WTC11 (cell line): ENCODE measurements at regions not wholly inside any gene's neighbourhood (a gene's known extent, or its start where the extent isn't known, plus 50 kb on each side); places are given as distances from the start of the nearest gene placed in this dataset.
A peak's percentile ranks its signal among the peaks of the same experiment; 100 is the strongest.

Experiments used
- ATAC-seq: fragments of 200-7000 bp; cut with Tn5 transposase; 2 replicates; pipeline ENCODE4 v1.10.0; 2021; ENCODE audit warnings: mild to moderate bottlenecking, moderate library complexity
- CTCF ChIA-PET: fragments of 300-600 bp; sonication (Branson Sonifier 250); formaldehyde crosslinking; loops from one replicate; lab custom pipeline; 2021; ENCODE audit warnings: antibody characterized with exemption; lab: Charles Lee
- POLR2A ChIA-PET: fragments of 350-600 bp; sonication (Branson Sonifier 250); formaldehyde crosslinking; loops from one replicate; lab custom pipeline; 2021; ENCODE audit warnings: antibody characterized with exemption; lab: Charles Lee
- DNase-seq: peaks from one replicate; pipeline ENCODE4 v3.0.0; 2021; ENCODE audit warnings: low spot score
- H3K27ac Mint-ChIP-seq: 2 replicates; pipeline ENCODE4 v1.8.0; 2021; ENCODE audit warnings: mixed read lengths
- H3K27me3 Mint-ChIP-seq: 2 replicates; pipeline ENCODE4 v1.8.0; 2021; ENCODE audit warnings: low read depth, mild to moderate bottlenecking, moderate library complexity, mixed read lengths
- H3K36me3 Mint-ChIP-seq: 2 replicates; pipeline ENCODE4 v1.8.0; 2021; ENCODE audit warnings: mixed read lengths
- H3K4me1 Mint-ChIP-seq: 2 replicates; pipeline ENCODE4 v1.8.0; 2022; ENCODE audit warnings: mixed read lengths
- H3K4me3 Mint-ChIP-seq: 2 replicates; pipeline ENCODE4 v1.8.0; 2021; ENCODE audit warnings: mild to moderate bottlenecking, moderate library complexity, mixed read lengths
- H3K9me3 Mint-ChIP-seq: 2 replicates; pipeline ENCODE4 v1.8.0; 2021; ENCODE audit warnings: mixed read lengths
- CBFB ChIP-seq: sonication (generic); formaldehyde crosslinking; IDR thresholded peaks from 2 replicates; pipeline ENCODE4 v1.8.1; 2022; ENCODE audit warnings: mild to moderate bottlenecking, low read depth, missing genetic modification reagents
- CREB1 ChIP-seq: sonication (generic); formaldehyde crosslinking; IDR thresholded peaks from 2 replicates; pipeline ENCODE4 v1.8.0; 2023; ENCODE audit warnings: mild to moderate bottlenecking, missing genetic modification reagents
- CREM ChIP-seq: sonication (generic); formaldehyde crosslinking; IDR thresholded peaks from 2 replicates; pipeline ENCODE4 v1.8.1; 2022; ENCODE audit warnings: mild to moderate bottlenecking, missing genetic modification reagents, moderate library complexity
- GABPB1 ChIP-seq: sonication (generic); formaldehyde crosslinking; IDR thresholded peaks from 2 replicates; pipeline ENCODE4 v1.8.1; 2023; ENCODE audit warnings: mild to moderate bottlenecking, missing genetic modification reagents
- NFYB ChIP-seq: sonication (generic); formaldehyde crosslinking; conservative IDR thresholded peaks from 2 replicates; pipeline ENCODE4 v1.8.0; 2022; ENCODE audit warnings: low read depth, missing genetic modification reagents
- OVOL2 ChIP-seq: fragments of 250-450 bp; sonication (Bioruptor Pico); IDR thresholded peaks from 2 replicates; pipeline ENCODE4 v1.9.0; 2021; ENCODE audit warnings: mild to moderate bottlenecking, borderline replicate concordance
- SMAD4 ChIP-seq: sonication (generic); formaldehyde crosslinking; IDR thresholded peaks from 2 replicates; pipeline ENCODE4 v1.8.0; 2022; ENCODE audit warnings: mild to moderate bottlenecking, missing genetic modification reagents
- TCF7 ChIP-seq: sonication (generic); formaldehyde crosslinking; IDR thresholded peaks from 2 replicates; pipeline ENCODE4 v1.8.0; 2022; ENCODE audit warnings: mild to moderate bottlenecking, low read depth, missing genetic modification reagents, moderate library complexity
- ZNF138 ChIP-seq: sonication (generic); formaldehyde crosslinking; conservative IDR thresholded peaks from 2 replicates; pipeline ENCODE4 v1.8.1; 2022; ENCODE audit warnings: mild to moderate bottlenecking, moderate library complexity, missing genetic modification reagents
- TF ChIP-seq, protein P1 (sequence below): fragments of 200-600 bp; IDR thresholded peaks from 2 replicates; pipeline ENCODE4 v1.8.0; 2022; ENCODE audit warnings: antibody characterized with exemption
- TF ChIP-seq, protein P2 (sequence below): fragments of 250-450 bp; sonication (Bioruptor Pico); IDR thresholded peaks from 2 replicates; pipeline ENCODE4 v1.9.0; 2021; ENCODE audit warnings: mild to moderate bottlenecking, borderline replicate concordance
- TF ChIP-seq, protein P3 (sequence below): fragments of 250-450 bp; sonication (Bioruptor Pico); IDR thresholded peaks from 2 replicates; pipeline ENCODE4 v1.9.0; 2021; ENCODE audit warnings: mild to moderate bottlenecking
- TF ChIP-seq, protein P4 (sequence below): sonication (generic); formaldehyde crosslinking; IDR thresholded peaks from 2 replicates; pipeline ENCODE4 v1.8.1; 2023; ENCODE audit warnings: mild to moderate bottlenecking, missing genetic modification reagents, moderate library complexity
- TF ChIP-seq, protein P5 (sequence below): sonication (generic); formaldehyde crosslinking; IDR thresholded peaks from 2 replicates; pipeline ENCODE4 v1.8.0; 2022; ENCODE audit warnings: mild to moderate bottlenecking, missing genetic modification reagents
- TF ChIP-seq, protein P6 (sequence below): sonication (generic); formaldehyde crosslinking; IDR thresholded peaks from 2 replicates; pipeline ENCODE4 v1.8.1; 2023; ENCODE audit warnings: mild to moderate bottlenecking, moderate library complexity, missing genetic modification reagents

DNA sequence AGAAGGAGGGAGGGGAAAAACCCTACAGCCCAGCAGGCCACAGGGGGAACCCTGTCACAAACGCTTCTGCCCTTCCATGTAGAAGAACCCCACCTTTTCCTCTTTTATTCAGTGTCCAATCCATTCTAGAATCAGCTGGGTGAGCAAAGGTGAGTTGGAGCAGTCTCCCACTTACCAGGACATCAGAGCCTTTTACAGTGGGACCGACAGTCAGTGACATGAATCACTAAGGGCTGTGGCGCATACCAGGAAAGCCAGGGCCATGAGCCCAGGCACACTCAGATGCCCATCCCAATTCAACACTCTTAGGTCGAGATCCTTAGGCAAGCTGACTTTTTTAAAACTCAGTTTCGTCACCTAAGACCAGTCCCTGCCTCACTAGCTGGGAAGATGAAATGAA, 146.1 kb downstream of the AQP9 start (continued):
- TF ChIP-seq CBFB (CRISPR knock-in tag) (no peak), TCF7 (CRISPR knock-in tag) (no peak), GABPB1 (CRISPR knock-in tag) (no peak), SMAD4 (CRISPR knock-in tag) (no peak)
- TF ChIP-seq, protein P1, sequence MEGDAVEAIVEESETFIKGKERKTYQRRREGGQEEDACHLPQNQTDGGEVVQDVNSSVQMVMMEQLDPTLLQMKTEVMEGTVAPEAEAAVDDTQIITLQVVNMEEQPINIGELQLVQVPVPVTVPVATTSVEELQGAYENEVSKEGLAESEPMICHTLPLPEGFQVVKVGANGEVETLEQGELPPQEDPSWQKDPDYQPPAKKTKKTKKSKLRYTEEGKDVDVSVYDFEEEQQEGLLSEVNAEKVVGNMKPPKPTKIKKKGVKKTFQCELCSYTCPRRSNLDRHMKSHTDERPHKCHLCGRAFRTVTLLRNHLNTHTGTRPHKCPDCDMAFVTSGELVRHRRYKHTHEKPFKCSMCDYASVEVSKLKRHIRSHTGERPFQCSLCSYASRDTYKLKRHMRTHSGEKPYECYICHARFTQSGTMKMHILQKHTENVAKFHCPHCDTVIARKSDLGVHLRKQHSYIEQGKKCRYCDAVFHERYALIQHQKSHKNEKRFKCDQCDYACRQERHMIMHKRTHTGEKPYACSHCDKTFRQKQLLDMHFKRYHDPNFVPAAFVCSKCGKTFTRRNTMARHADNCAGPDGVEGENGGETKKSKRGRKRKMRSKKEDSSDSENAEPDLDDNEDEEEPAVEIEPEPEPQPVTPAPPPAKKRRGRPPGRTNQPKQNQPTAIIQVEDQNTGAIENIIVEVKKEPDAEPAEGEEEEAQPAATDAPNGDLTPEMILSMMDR: no peak
- TF ChIP-seq, protein P2, sequence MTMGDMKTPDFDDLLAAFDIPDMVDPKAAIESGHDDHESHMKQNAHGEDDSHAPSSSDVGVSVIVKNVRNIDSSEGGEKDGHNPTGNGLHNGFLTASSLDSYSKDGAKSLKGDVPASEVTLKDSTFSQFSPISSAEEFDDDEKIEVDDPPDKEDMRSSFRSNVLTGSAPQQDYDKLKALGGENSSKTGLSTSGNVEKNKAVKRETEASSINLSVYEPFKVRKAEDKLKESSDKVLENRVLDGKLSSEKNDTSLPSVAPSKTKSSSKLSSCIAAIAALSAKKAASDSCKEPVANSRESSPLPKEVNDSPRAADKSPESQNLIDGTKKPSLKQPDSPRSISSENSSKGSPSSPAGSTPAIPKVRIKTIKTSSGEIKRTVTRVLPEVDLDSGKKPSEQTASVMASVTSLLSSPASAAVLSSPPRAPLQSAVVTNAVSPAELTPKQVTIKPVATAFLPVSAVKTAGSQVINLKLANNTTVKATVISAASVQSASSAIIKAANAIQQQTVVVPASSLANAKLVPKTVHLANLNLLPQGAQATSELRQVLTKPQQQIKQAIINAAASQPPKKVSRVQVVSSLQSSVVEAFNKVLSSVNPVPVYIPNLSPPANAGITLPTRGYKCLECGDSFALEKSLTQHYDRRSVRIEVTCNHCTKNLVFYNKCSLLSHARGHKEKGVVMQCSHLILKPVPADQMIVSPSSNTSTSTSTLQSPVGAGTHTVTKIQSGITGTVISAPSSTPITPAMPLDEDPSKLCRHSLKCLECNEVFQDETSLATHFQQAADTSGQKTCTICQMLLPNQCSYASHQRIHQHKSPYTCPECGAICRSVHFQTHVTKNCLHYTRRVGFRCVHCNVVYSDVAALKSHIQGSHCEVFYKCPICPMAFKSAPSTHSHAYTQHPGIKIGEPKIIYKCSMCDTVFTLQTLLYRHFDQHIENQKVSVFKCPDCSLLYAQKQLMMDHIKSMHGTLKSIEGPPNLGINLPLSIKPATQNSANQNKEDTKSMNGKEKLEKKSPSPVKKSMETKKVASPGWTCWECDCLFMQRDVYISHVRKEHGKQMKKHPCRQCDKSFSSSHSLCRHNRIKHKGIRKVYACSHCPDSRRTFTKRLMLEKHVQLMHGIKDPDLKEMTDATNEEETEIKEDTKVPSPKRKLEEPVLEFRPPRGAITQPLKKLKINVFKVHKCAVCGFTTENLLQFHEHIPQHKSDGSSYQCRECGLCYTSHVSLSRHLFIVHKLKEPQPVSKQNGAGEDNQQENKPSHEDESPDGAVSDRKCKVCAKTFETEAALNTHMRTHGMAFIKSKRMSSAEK: no peak
- TF ChIP-seq, protein P3, sequence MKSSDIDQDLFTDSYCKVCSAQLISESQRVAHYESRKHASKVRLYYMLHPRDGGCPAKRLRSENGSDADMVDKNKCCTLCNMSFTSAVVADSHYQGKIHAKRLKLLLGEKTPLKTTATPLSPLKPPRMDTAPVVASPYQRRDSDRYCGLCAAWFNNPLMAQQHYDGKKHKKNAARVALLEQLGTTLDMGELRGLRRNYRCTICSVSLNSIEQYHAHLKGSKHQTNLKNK (CRISPR knock-in tag): no peak

DNA sequence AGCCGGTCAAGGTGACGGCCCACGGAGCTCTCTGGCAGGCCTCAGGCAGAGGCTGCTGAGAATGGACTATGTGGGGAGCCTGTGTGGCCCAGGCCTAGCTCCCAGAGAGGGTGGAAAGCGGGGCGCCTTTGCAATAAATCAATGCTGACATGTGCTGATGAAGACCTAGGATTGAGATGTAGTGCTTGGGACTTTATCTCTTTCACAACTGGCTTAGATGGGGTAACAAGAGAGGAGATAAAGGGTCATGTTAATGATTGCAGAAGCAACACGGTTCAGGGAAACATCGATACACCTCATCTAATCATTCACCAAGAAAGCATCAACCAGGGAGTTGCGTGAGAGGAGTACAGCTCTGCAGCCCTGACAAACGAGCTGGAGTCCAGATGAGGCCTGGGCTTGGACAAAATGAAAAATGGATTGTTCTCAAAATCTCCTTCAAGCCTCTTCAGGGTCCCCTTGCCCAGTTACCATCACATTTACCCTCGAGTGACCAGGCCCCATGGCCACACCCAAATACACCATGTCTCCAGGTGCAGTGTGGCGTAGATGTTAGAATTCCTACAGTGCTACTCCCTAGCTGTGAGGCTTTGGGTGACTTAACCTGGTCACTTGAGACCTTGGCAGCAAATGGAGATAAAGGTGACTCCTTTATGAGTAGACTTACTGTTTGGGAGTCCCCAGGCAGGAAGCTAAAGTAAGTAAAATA, 146.4 kb upstream of the LIPC start:
- ChIA-PET POLR2A (no interaction called here), CTCF (interaction anchor here (1.4 kb wide), 1 partner anchor 16 kb away, joined by 5 read pairs; no protein-coding TSS in a partner anchor)
- Mint-ChIP-seq H3K4me3 (no peak overlapping the region), H3K9me3 (0 out of 2 replicates have a peak, but pooled peaks cover 3% of the 10 kb centered on the region), H3K36me3 (no peaks in the 10 kb centered on the region), H3K4me1 (peaks cover 14% of the 10 kb centered on the region), H3K27ac (no peak overlapping the region), H3K27me3 (no peaks in the 10 kb centered on the region)
- DNase-seq (no peak), ATAC-seq (no peak)
- no peak for TF ChIP-seq ZNF138
- TF ChIP-seq CREB1: no peak
- peak; percentile 54; the same call in 1 of the 2 replicates for TF ChIP-seq GABPB1 (CRISPR knock-in tag)
- TF ChIP-seq, protein P4, sequence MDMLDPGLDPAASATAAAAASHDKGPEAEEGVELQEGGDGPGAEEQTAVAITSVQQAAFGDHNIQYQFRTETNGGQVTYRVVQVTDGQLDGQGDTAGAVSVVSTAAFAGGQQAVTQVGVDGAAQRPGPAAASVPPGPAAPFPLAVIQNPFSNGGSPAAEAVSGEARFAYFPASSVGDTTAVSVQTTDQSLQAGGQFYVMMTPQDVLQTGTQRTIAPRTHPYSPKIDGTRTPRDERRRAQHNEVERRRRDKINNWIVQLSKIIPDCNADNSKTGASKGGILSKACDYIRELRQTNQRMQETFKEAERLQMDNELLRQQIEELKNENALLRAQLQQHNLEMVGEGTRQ (CRISPR knock-in tag): no peak

DNA sequence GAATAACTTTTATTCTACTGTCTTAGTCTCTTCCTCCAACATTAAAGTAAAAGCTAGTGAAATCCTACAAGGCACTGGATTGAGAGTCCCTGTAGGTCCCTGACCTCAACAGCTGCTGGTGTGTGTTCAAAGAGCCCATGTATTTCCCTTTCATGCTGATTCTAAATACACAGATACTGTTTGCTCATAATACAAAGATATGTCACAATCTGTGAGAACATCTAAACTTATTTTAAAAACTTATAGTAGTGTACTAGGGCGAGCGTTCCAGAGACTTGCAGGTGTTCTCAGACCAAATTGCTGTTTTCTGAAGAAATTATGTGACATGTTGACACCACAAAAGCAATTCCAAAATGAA, 145.9 kb upstream of the LIPC start:
- TF ChIP-seq, protein P1: no peak
- TF ChIP-seq OVOL2 (CRISPR knock-in tag): no peak
- 0 out of 2 replicates have a peak, but pooled peaks have one; percentile 39 for TF ChIP-seq GABPB1 (CRISPR knock-in tag)
- TF ChIP-seq NFYB (CRISPR knock-in tag): no peak
- TF ChIP-seq, protein P5, sequence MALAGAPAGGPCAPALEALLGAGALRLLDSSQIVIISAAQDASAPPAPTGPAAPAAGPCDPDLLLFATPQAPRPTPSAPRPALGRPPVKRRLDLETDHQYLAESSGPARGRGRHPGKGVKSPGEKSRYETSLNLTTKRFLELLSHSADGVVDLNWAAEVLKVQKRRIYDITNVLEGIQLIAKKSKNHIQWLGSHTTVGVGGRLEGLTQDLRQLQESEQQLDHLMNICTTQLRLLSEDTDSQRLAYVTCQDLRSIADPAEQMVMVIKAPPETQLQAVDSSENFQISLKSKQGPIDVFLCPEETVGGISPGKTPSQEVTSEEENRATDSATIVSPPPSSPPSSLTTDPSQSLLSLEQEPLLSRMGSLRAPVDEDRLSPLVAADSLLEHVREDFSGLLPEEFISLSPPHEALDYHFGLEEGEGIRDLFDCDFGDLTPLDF (CRISPR knock-in tag): no peak
- no peak for TF ChIP-seq CREM
- TF ChIP-seq, protein P6, sequence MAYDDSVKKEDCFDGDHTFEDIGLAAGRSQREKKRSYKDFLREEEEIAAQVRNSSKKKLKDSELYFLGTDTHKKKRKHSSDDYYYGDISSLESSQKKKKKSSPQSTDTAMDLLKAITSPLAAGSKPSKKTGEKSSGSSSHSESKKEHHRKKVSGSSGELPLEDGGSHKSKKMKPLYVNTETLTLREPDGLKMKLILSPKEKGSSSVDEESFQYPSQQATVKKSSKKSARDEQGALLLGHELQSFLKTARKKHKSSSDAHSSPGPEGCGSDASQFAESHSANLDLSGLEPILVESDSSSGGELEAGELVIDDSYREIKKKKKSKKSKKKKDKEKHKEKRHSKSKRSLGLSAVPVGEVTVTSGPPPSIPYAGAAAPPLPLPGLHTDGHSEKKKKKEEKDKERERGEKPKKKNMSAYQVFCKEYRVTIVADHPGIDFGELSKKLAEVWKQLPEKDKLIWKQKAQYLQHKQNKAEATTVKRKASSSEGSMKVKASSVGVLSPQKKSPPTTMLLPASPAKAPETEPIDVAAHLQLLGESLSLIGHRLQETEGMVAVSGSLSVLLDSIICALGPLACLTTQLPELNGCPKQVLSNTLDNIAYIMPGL: no peak
- Mint-ChIP-seq H3K27me3 (no peaks in the 10 kb centered on the region), H3K36me3 (no peaks in the 10 kb centered on the region), H3K9me3 (0 out of 2 replicates have a peak, but pooled peaks cover 3% of the 10 kb centered on the region), H3K27ac (no peak overlapping the region), H3K4me3 (no peak overlapping the region), H3K4me1 (peaks cover 18% of the 10 kb centered on the region)
- ATAC-seq (no peak), DNase-seq (no peak)
- ChIA-PET POLR2A (no interaction called here), CTCF (no interaction called here)
